OCI-LY3 (cell line): ENCODE measurements at regions not wholly inside any gene's neighbourhood (a gene's known extent, or its start where the extent isn't known, plus 50 kb on each side); places are given as distances from the start of the nearest gene placed in this dataset.

Experiments used
- H2AFZ ChIP-seq: fragments of 200-600, 300-600 bp; shearing (Covaris generic); 2 replicates; pipeline ENCODE4 v1.6.0; 2014; ENCODE audit warnings: antibody characterized with exemption, low read depth, low read length
- H3K27ac ChIP-seq: fragments of 200-600, 300-600 bp; sonication (generic); 2 replicates; pipeline ENCODE4 v1.5.1; 2014; ENCODE audit warnings: mild to moderate bottlenecking, low read length, moderate library complexity, mixed read lengths
- H3K27me3 ChIP-seq: fragments of 200-600, 300-600 bp; sonication (generic); 2 replicates; pipeline ENCODE4 v1.6.1; 2014; ENCODE audit warnings: low read depth, low read length, mixed read lengths
- H3K36me3 ChIP-seq: fragments of 200-600, 300-600 bp; sonication (generic); replicated peaks from 2 replicates; pipeline ENCODE3; 2014; ENCODE audit warnings: low read depth, low read length, mixed read lengths
- H3K4me1 ChIP-seq: fragments of 300-600, 200-600 bp; sonication (generic); 2 replicates; pipeline ENCODE4 v1.6.1; 2014; ENCODE audit warnings: low read length, mixed read lengths
- H3K4me2 ChIP-seq: fragments of 200-600, 300-600 bp; sonication (generic); 2 replicates; pipeline ENCODE4 v1.6.1; 2014; ENCODE audit warnings: low read length, mixed read lengths
- H3K4me3 ChIP-seq: fragments of 300-600, 200-600 bp; sonication (generic); 2 replicates; pipeline ENCODE4 v1.5.1; 2014; ENCODE audit warnings: antibody characterized with exemption, mild to moderate bottlenecking, low read length, moderate library complexity
- H3K79me2 ChIP-seq: fragments of 300-600, 200-600 bp; shearing (Covaris generic); 2 replicates; pipeline ENCODE4 v1.6.1; 2014; ENCODE audit warnings: mild to moderate bottlenecking, low read length, mixed read lengths
- H3K9ac ChIP-seq: fragments of 300-600, 200-600 bp; shearing (Covaris generic); 2 replicates; pipeline ENCODE4 v1.6.0; 2014; ENCODE audit warnings: mild to moderate bottlenecking, low read length, moderate library complexity
- H3K9me3 ChIP-seq: fragments of 200-600, 300-600 bp; shearing (Covaris generic); 2 replicates; pipeline ENCODE4 v1.6.1; 2014; ENCODE audit warnings: low read length, mixed read lengths; ENCODE audit not compliant: insufficient read depth
- H4K20me1 ChIP-seq: fragments of 200-600, 300-600 bp; sonication (generic); 2 replicates; pipeline ENCODE4 v1.6.1; 2016; ENCODE audit warnings: low read length, mixed read lengths; ENCODE audit not compliant: insufficient read depth
- EZH2phosphoT487 ChIP-seq: fragments of 200-600 bp; shearing (Covaris generic); IDR thresholded peaks from 2 replicates; pipeline ENCODE4 v1.6.1; 2018; ENCODE audit warnings: antibody characterized with exemption, mixed run types, low read depth
- TF ChIP-seq, protein P1 (sequence below): fragments of 200-600, 300-600 bp; sonication (generic); IDR thresholded peaks from 2 replicates; pipeline ENCODE4 v1.5.1; 2014; ENCODE audit warnings: antibody characterized with exemption, low read length, low read depth

DNA sequence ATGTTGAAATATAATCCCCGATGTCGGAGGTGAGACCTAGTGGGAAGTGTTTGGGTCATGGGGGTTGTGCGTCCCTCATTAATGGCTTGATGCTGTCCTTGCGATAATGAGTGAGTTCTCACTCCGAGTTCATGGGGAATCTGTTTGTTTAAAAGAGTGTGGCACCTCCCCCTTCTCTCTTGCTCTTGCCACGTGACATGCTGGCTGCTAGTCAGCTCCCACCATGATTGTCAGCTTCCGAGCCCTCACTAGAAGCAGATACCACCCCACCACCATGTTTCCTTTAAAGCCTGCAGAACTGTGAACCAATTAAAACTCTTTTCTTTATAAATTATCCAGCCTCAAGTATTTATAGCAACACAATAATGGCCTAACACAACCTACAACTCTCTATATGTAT is 166.3 kb upstream of the MBNL1 start:
- Histone ChIP-seq H3K4me3 (no peak overlapping the region), H2AFZ (no peak overlapping the region), H3K27ac (no peak overlapping the region), H3K4me2 (no peak overlapping the region), H4K20me1 (no peaks in the 10 kb centered on the region), H3K79me2 (no peaks in the 10 kb centered on the region), H3K9me3 (peaks cover 7% of the 10 kb centered on the region), H3K27me3 (no peaks in the 10 kb centered on the region), H3K9ac (no peak overlapping the region), H3K36me3 (peaks cover 23% of the 10 kb centered on the region), H3K4me1 (peaks cover 58% of the 10 kb centered on the region)
- no peak for TF ChIP-seq EZH2phosphoT487
- TF ChIP-seq, protein P1, sequence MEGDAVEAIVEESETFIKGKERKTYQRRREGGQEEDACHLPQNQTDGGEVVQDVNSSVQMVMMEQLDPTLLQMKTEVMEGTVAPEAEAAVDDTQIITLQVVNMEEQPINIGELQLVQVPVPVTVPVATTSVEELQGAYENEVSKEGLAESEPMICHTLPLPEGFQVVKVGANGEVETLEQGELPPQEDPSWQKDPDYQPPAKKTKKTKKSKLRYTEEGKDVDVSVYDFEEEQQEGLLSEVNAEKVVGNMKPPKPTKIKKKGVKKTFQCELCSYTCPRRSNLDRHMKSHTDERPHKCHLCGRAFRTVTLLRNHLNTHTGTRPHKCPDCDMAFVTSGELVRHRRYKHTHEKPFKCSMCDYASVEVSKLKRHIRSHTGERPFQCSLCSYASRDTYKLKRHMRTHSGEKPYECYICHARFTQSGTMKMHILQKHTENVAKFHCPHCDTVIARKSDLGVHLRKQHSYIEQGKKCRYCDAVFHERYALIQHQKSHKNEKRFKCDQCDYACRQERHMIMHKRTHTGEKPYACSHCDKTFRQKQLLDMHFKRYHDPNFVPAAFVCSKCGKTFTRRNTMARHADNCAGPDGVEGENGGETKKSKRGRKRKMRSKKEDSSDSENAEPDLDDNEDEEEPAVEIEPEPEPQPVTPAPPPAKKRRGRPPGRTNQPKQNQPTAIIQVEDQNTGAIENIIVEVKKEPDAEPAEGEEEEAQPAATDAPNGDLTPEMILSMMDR = no peak

DNA sequence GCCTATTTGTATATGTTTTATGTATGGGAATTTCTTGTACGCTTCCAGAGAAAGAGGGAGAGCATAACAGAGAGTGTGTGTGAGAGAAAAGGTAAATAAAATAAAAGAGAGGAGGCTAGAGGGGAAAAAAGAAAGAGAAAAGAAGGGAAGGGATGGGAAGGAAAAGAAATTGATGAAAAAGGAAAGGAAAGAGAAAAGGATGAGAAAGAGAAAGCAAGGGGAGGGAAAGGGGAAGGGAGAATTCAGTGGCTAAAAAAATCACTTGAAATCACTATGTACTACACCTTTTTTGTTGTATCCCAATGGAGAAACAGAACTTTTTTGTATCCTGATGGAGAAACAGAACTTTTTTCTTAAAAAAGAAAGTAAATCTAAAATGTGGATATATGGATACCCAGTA is 165.5 kb upstream of the MBNL1 start:
- Histone ChIP-seq H2AFZ (no peak overlapping the region), H3K27ac (no peak overlapping the region), H4K20me1 (no peaks in the 10 kb centered on the region), H3K36me3 (peaks cover 23% of the 10 kb centered on the region), H3K4me1 (peaks cover 57% of the 10 kb centered on the region), H3K27me3 (no peaks in the 10 kb centered on the region), H3K9ac (no peak overlapping the region), H3K79me2 (no peaks in the 10 kb centered on the region), H3K9me3 (peaks cover 7% of the 10 kb centered on the region), H3K4me3 (no peak overlapping the region), H3K4me2 (no peak overlapping the region)
- TF ChIP-seq, protein P1 = no peak
- TF ChIP-seq EZH2phosphoT487 = no peak

DNA sequence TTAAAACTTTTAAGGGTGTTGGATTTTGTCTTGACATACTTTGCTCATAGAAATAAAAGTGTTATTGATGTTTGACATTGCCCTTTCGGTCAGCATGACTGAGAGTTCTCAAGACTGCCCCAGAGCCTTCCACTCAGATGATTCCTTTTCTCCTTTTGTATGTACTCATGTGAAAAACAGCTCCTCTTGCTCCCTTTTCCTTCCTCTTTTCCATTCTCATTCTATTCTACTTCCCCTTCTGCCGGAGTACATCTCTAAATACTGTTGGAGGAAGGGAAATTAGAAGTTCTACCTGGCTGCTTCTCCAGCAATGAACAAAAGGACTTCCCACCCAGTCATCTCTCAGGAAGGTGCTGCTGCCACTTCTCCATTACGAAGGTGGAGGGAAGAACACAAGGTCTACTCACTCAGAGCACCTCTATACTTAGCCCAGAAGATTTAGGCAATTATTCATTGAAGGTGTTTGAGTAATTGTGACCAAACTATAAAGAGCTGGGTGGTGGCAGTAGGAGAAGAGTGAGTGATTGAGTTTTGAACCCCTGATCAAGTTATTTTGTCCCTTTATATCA is 163.8 kb upstream of the MBNL1 start:
- Histone ChIP-seq H2AFZ (peak overlapping the region; percentile 36; the same call in 1 of the 2 replicates), H3K79me2 (no peaks in the 10 kb centered on the region), H3K4me1 (peaks cover 46% of the 10 kb centered on the region), H3K9me3 (peaks cover 7% of the 10 kb centered on the region), H3K4me3 (no peak overlapping the region; the same call in 1 of the 2 replicates), H3K27ac (peak overlapping the region; percentile 58), H3K27me3 (no peaks in the 10 kb centered on the region), H3K9ac (no peak overlapping the region), H4K20me1 (no peaks in the 10 kb centered on the region), H3K4me2 (peak overlapping the region; percentile 54), H3K36me3 (peaks cover 15% of the 10 kb centered on the region)
- TF ChIP-seq EZH2phosphoT487 = no peak
- TF ChIP-seq, protein P1 = no peak

DNA sequence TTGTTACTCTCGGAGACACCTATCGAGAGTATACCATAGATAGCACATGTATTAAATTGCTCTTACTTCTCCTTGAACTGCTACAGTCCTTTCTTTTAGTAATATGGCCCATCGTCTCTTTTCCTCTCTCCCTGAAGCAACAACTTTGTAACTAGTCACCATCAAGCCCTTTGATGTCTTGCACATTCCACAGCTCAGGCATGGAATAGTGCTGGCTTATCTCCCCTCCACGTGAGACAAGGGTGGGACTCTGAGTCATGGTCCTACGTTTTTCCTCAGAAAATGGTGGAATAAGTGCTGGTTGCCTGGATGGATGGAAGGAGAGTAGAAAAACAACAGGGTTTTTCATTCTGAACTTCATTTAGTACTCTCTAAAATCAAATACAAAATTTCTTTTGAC is 163.3 kb upstream of the MBNL1 start:
- peak overlapping the region; percentile 54; the same call in 1 of the 2 replicates for H3K4me2 ChIP-seq
- TF ChIP-seq, protein P1 = no peak
- no peak for TF ChIP-seq EZH2phosphoT487
- H3K4me3 ChIP-seq = no peak overlapping the region
- no peaks in the 10 kb centered on the region for H3K79me2 ChIP-seq
- H3K9ac ChIP-seq = no peak overlapping the region
- peaks cover 41% of the 10 kb centered on the region for H3K4me1 ChIP-seq
- H3K27me3 ChIP-seq = no peaks in the 10 kb centered on the region
- no peak overlapping the region for H2AFZ ChIP-seq
- H3K36me3 ChIP-seq = peaks cover 15% of the 10 kb centered on the region
- H4K20me1 ChIP-seq = no peaks in the 10 kb centered on the region
- H3K9me3 ChIP-seq = peaks cover 7% of the 10 kb centered on the region
- peak overlapping the region; percentile 58 for H3K27ac ChIP-seq
